HEK293T (cell line): ENCODE measurements at regions not wholly inside any gene's neighbourhood (a gene's known extent, or its start where the extent isn't known, plus 50 kb on each side); places are given as distances from the start of the nearest gene placed in this dataset.

Experiments used
- BHLHE40 ChIP-seq: fragments of 450-650 bp; IDR thresholded peaks from 2 replicates; pipeline ENCODE4 v1.6.1; 2016; ENCODE audit warnings: mild to moderate bottlenecking, moderate library complexity, borderline replicate concordance
- ELF4 ChIP-seq: fragments of 450-650 bp; IDR thresholded peaks from 2 replicates; pipeline ENCODE4 v1.6.1; 2017; ENCODE audit warnings: antibody characterized with exemption
- FOXK2 ChIP-seq: fragments of 450-650 bp; IDR thresholded peaks from 2 replicates; pipeline ENCODE4 v1.6.1; 2016; ENCODE audit warnings: mild to moderate bottlenecking
- FOXM1 ChIP-seq: fragments of 450-650 bp; IDR thresholded peaks from 2 replicates; pipeline ENCODE4 v1.6.1; 2017; ENCODE audit warnings: mild to moderate bottlenecking, borderline replicate concordance
- HDGF ChIP-seq: fragments of 450-650 bp; IDR thresholded peaks from 2 replicates; pipeline ENCODE4 v1.6.1; 2017; ENCODE audit warnings: antibody characterized with exemption, borderline replicate concordance
- NFRKB ChIP-seq: fragments of 450-650 bp; IDR thresholded peaks from 2 replicates; pipeline ENCODE4 v1.6.1; 2016; ENCODE audit warnings: mild to moderate bottlenecking, moderate library complexity
- PKNOX1 ChIP-seq: fragments of 450-650 bp; IDR thresholded peaks from 2 replicates; pipeline ENCODE4 v1.6.1; 2016
- SP1 ChIP-seq: fragments of 450-650 bp; IDR thresholded peaks from 2 replicates; pipeline ENCODE4 v1.6.1; 2017
- SUZ12 ChIP-seq: fragments of 450-650 bp; IDR thresholded peaks from 2 replicates; pipeline ENCODE4 v1.6.1; 2016; ENCODE audit warnings: mild to moderate bottlenecking
- TARDBP ChIP-seq: fragments of 450-650 bp; IDR thresholded peaks from 2 replicates; pipeline ENCODE4 v1.6.1; 2016
- ZNF384 ChIP-seq: fragments of 450-650 bp; IDR thresholded peaks from 2 replicates; pipeline ENCODE4 v1.6.1; 2016

- no peak for TF ChIP-seq ZNF384
- TF ChIP-seq TARDBP = no peak
- TF ChIP-seq NFRKB = no peak
- TF ChIP-seq PKNOX1 = no peak
- TF ChIP-seq ELF4 = no peak
- TF ChIP-seq HDGF = no peak
- TF ChIP-seq BHLHE40 = no peak
- no peak for TF ChIP-seq FOXK2
- no peak for TF ChIP-seq FOXM1
- no peak for TF ChIP-seq SP1
- no peak for TF ChIP-seq SUZ12
Measured at GRCh38 chr2:41958251-41958650, 89.6 kb upstream of the PKDCC start.
